GM19455 (cell line): ENCODE measurements at regions not wholly inside any gene's neighbourhood (a gene's known extent, or its start where the extent isn't known, plus 50 kb on each side); places are given as distances from the start of the nearest gene placed in this dataset.
"Not testable (repeated sequence)": the region's sequence is repeated elsewhere in the genome, so short reads cannot be mapped to it uniquely, and the experiment has no call there.

Source experiments
- ATAC-seq: cut with Tn5 transposase; IDR thresholded peaks from one replicate; pipeline ENCODE4 v1.9.1; 2021; ENCODE audit not compliant: unreplicated experiment

- ATAC-seq, result not testable (repeated sequence)
Observed at GRCh38 chr2:131824986-131825385, 297.3 kb downstream of the CCDC74A start.

- ATAC-seq, result no peak
Observed at GRCh38 chr2:131827481-131828163, 299.9 kb downstream of the CCDC74A start.

GRCh38 chr2:131828164-131828561 is 300.5 kb downstream of the CCDC74A start:
- no peak for ATAC-seq

- not testable (repeated sequence) for ATAC-seq
Observed at GRCh38 chr2:131828633-131829455, 301.2 kb downstream of the CCDC74A start.

- ATAC-seq, result not testable (repeated sequence)
Observed at GRCh38 chr2:131829456-131830241, 302.0 kb downstream of the CCDC74A start.

GRCh38 chr2:131830242-131830945 is 302.7 kb downstream of the CCDC74A start:
- ATAC-seq, result not testable (repeated sequence)

GRCh38 chr2:131830946-131831310 is 303.2 kb downstream of the CCDC74A start:
- not testable (repeated sequence) for ATAC-seq

GRCh38 chr2:131831450-131832208 is 303.9 kb downstream of the CCDC74A start:
- ATAC-seq, result not testable (repeated sequence)

GRCh38 chr2:131832209-131832780 is 304.6 kb downstream of the CCDC74A start:
- ATAC-seq, result not testable (repeated sequence)

GRCh38 chr2:131832917-131833316 is 305.2 kb downstream of the CCDC74A start:
- ATAC-seq, result not testable (repeated sequence)

GRCh38 chr2:131833367-131834202 is 305.9 kb downstream of the CCDC74A start:
- not testable (repeated sequence) for ATAC-seq

GRCh38 chr2:131834203-131835020 is 306.7 kb downstream of the CCDC74A start:
- not testable (repeated sequence) for ATAC-seq

- ATAC-seq, result not testable (repeated sequence)
Observed at GRCh38 chr2:131835022-131835421, 307.3 kb downstream of the CCDC74A start.

- ATAC-seq, result no peak
Observed at GRCh38 chr2:131835621-131836091, 308.0 kb downstream of the CCDC74A start.

GRCh38 chr2:131836116-131836515 is 308.4 kb downstream of the CCDC74A start:
- ATAC-seq, result not testable (repeated sequence)

- ATAC-seq, result not testable (repeated sequence)
Observed at GRCh38 chr2:131844044-131844443, 316.4 kb downstream of the CCDC74A start.

GRCh38 chr2:131856202-131856601 is 305.6 kb downstream of the ANKRD30BL start:
- not testable (repeated sequence) for ATAC-seq

GRCh38 chr2:131858197-131858596 is 303.6 kb downstream of the ANKRD30BL start:
- not testable (repeated sequence) for ATAC-seq
